NCI-H510A (cell line): ENCODE measurements at regions not wholly inside any gene's neighbourhood (a gene's known extent, or its start where the extent isn't known, plus 50 kb on each side); places are given as distances from the start of the nearest gene placed in this dataset.

Experiments used
- DNase-seq: peaks from one replicate; lab custom pipeline; 2025; lab: John Stamatoyannopoulos, UW

GRCh38 chr16:66289051-66289680 lies 77.3 kb upstream of the CDH5 start:
- no peak for DNase-seq

- no peak for DNase-seq
These were observed 78.6 kb upstream of the CDH5 start for GRCh38 chr16:66287926-66288325.

- DNase-seq = no peak
These were observed 79.1 kb upstream of the CDH5 start for GRCh38 chr16:66287416-66287815.

DNA sequence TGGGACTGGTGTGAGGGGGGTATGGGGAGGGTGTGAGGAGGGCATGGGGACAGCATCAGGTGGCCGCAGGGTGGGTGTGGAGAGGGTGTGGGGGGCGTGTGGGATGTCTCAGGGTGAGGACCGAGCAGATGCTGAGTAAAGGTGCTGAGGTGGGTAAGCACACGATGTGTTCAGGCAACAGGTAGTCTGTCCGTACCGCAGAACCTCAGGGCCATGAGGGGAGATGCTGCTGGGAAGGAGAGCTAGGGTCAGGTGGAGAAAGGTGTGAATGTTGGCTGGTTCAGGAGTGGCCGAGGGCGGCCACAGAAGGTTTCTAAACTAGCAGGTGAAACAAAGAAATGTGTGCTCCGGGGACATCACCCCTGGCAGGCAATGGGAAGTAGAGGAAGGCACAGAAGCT lies 80.0 kb upstream of the CDH5 start:
- DNase-seq = no peak

GRCh38 chr16:66278604-66279262 lies 87.8 kb upstream of the CDH5 start:
- DNase-seq = peak; percentile 19

DNA sequence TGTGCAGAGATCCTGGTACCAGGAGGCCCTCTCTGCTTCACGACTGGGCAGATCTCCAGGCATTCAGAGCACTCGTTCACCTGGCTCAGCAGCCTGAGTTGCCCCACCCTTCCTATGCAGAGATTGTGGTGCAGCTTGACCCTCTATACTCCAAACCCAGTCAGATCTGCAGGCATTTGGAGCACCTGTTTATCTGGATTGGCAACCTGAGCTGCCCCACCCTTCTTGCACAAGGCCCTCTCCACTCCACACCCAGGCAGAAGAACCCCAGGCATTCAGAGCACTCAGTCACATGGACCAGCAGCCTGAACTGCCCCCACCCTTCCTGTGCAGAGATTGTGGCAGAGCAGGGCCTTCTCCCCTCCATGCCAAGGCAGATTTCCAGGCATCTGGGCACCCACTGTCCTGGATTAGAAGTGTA lies 88.4 kb upstream of the CDH5 start:
- DNase-seq = peak; percentile 33

GRCh38 chr16:66277311-66278070 lies 89.0 kb upstream of the CDH5 start:
- no peak for DNase-seq

DNA sequence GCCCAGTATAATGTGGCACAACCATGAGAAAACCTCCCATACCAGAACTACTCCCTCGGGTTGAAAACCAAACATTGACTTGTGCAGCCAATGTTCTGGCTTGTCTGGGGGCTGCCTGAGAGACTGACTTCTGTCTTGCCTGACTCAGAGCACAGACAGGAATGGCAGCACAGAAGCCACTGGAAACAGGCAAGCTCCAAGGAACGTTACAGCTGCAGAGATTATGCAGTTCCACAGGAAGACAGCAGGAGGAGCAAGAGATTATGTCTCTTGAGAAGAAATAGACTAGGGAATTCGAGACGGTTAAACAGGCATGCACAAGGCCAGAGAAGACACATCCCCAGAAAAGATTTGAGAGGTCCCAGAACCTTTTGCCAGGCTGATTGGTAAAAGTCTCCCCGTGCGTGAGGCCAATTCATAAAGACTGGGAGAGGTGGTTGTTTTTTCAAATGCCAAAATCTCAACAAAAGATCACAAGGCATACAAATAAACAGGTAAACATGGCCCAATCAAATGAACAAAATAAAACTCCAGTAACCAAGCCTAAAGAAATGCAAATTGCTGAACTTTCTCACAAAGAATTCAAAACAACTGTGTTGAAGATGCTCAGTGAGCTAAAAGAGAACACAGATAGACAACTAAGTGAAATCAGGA lies 90.6 kb upstream of the CDH5 start:
- DNase-seq = no peak

- DNase-seq = no peak
These were observed 92.0 kb upstream of the CDH5 start for GRCh38 chr16:66274335-66275110.

GRCh38 chr16:66273644-66274334 lies 92.7 kb upstream of the CDH5 start:
- no peak for DNase-seq

DNA sequence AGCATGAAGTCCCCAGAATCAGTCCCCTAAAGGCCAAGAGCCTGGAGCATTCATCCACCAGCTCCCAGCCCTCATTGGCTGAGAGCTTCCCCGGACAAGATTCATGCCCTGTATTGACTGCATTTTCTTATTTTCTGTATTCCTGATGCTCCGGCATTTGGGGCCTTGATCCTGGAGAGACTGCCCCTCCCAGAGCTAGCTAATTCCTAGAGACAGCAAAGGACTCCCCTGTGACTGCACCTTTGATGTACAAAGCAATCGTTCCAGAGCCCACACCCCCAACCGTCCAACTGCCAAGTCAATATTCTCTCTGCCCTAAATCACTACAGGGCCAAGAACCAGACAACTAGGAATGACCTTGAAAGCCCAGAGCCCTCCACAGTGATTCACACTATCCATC lies 93.4 kb upstream of the CDH5 start:
- DNase-seq = no peak

GRCh38 chr16:66272461-66272860 lies 94.0 kb upstream of the CDH5 start:
- no peak for DNase-seq

DNA sequence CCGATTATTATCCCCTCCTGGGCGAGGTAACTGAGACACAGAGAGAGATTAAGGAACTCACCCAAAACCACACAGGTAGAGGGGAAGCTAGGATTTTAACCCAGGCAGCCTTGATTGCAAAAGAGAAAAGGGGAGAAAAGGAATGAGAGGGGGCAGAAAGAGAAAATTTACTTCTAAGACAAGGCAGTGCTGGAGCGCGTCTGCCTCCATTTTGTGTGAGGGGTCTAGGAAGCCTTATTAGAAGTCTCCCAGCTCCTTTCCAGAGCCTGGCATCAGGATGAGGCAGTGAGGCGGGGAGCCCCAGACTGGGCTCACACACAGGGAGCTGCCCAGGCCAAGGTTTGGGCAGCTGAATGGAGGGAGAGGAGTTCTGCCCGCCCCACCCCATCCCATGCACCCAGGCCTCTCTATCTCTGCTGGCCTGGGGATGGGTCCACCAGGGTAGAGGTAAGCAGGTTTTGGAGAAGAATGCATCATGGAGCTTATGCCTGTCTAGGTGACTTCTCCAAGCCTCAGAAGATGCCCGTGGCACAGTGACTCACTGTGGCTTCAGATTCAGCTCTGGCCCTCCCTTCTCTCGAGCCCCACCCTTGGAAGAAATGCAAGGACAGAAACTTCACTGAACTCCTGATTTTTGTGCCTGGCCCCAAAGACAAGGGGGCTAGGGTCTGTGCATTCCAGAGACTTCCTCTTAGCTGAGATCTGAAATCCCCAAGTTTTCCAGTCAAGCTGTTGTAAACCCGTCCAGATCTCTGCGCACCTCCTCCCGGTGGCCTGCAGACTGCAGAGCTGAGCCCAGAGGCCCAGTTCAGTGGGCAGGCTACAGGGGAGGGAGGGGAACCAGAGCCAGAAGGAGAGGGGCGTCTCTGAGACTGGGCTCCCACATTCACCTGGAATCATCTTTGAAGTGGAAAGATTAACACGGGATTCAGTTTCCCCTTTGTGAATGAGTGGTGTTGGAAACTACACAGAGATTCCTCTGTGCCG lies 95.1 kb upstream of the CDH5 start:
- DNase-seq = no peak

DNA sequence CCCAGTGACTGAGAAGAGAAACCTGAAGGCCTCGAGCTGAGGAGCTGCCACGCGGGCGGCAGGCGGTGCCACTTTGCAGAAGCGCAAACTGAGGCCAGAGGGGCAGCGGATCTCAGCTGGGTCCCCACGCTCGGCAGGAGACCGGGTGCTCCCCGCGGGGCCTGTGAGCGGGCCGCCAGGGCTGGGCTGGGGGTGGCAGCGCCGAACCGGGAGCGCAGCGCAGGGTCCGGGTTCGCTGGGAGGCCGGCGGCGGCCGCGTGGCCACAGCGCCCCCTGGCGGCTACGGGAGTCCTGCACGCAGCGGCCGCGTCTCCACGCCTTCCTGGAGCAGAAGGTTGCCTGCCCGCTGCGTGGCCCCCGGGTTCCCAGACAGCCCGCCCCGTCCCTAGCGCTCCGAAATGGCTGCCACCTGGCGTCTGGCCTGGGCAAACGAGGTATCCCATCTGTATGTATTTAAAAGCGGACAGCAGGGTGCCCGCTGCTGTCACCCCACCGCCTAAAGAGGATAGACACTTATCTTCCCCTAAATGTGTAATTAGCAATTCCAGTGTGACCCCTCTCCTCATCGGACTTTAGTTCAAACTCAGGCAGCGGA lies 96.1 kb upstream of the CDH5 start:
- peak; percentile 22 for DNase-seq

- no peak for DNase-seq
These were observed 96.7 kb upstream of the CDH5 start for GRCh38 chr16:66269617-66270332.

DNA sequence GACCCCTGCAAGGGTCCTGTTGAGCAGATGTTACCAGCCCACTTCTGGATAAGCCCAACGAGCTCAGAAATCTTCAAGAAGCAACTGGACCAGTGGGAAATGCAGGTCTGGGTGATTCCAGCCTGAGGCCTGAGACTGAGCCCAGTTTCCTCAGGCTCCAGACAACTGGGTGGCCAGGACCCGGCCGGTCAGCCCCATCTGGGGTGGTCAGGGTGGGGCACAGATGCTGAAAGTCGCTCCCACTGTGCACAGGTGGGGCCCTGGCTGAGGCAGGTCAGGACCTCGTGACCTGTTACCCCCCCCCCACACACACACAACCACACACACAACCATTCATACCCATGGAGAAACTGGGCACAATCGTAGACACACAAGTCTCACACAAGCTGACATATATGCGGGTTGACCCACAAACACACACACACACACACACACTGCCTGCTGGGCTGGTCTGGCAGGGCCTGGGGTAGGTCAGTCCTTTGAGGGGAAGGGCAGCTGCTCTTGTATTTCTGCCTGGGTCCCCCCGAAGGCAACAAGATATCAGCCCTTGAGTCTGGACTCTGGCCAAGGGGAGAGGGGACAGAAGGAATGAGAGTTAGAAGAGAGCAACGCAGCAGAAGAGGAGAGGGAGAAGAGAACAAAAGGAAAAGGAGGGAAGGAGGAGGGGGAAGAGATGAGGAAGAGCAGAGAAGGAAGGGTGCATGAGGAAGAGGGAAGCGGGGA lies 99.0 kb upstream of the CDH5 start:
- no peak for DNase-seq

GRCh38 chr16:66266436-66267291 lies 99.8 kb upstream of the CDH5 start:
- no peak for DNase-seq
